Smooth muscle cell (in vitro differentiated cells): ENCODE measurements at regions not wholly inside any gene's neighbourhood (a gene's known extent, or its start where the extent isn't known, plus 50 kb on each side); places are given as distances from the start of the nearest gene placed in this dataset.

ENCODE experiments used
- DNase-seq: peaks from one replicate; lab custom pipeline; 2025; ENCODE audit not compliant: unreplicated experiment; lab: John Stamatoyannopoulos, UW
- H2AFZ ChIP-seq: fragments of 200-600 bp; sonication (generic); 2 replicates; pipeline ENCODE4 v1.6.0; 2016; ENCODE audit warnings: antibody characterized with exemption, low read depth, mild to moderate bottlenecking
- H3F3A ChIP-seq: fragments of 200-600 bp; sonication (generic); 2 replicates; pipeline ENCODE4 v1.6.0; 2017; ENCODE audit warnings: antibody characterized with exemption, low read depth
- H3K27ac ChIP-seq: fragments of 200-600 bp; sonication (generic); 2 replicates; pipeline ENCODE4 v1.5.1; 2016; ENCODE audit warnings: low read depth, mild to moderate bottlenecking
- H3K27me3 ChIP-seq: fragments of 200-600 bp; sonication (generic); 2 replicates; pipeline ENCODE4 v1.6.1; 2016; ENCODE audit warnings: low read depth, mild to moderate bottlenecking
- H3K36me3 ChIP-seq: fragments of 200-600 bp; sonication (generic); 2 replicates; pipeline ENCODE4 v1.5.1; 2016; ENCODE audit warnings: low read depth
- H3K4me1 ChIP-seq: fragments of 200-600 bp; sonication (generic); 2 replicates; pipeline ENCODE4 v1.5.1; 2016; ENCODE audit warnings: low read depth
- H3K4me2 ChIP-seq: fragments of 200-600 bp; sonication (generic); 2 replicates; pipeline ENCODE4 v1.6.0; 2016; ENCODE audit warnings: mild to moderate bottlenecking
- H3K4me3 ChIP-seq: fragments of 200-600 bp; sonication (generic); 2 replicates; pipeline ENCODE4 v1.5.1; 2016; ENCODE audit warnings: mild to moderate bottlenecking
- H3K79me2 ChIP-seq: fragments of 200-600 bp; sonication (generic); 2 replicates; pipeline ENCODE4 v1.6.0; 2016; ENCODE audit warnings: low read depth, mild to moderate bottlenecking
- H3K9ac ChIP-seq: fragments of 200-600 bp; sonication (generic); 2 replicates; pipeline ENCODE4 v1.6.0; 2016; ENCODE audit warnings: low read depth
- H3K9me3 ChIP-seq: fragments of 200-600 bp; sonication (generic); replicated peaks from 2 replicates; pipeline ENCODE4 v1.5.1; 2016; ENCODE audit warnings: low read depth
- H4K20me1 ChIP-seq: fragments of 200-600 bp; sonication (generic); 2 replicates; pipeline ENCODE4 v1.6.0; 2016; ENCODE audit warnings: low read depth
- WGBS: methylation state at CpG from one replicate; pipeline ENCODE4 v1.1.7; 2016; ENCODE audit warnings: low lambda C conversion rate; 5-methylcytosine and 5-hydroxymethylcytosine counted together
- TF ChIP-seq, protein P1 (sequence below): fragments of 200-600 bp; sonication (generic); IDR thresholded peaks from 2 replicates; pipeline ENCODE4 v1.5.1; 2017; ENCODE audit warnings: borderline replicate concordance, mild to moderate bottlenecking, antibody characterized with exemption; ENCODE audit not compliant: insufficient read depth, poor library complexity, severe bottlenecking

- H3K4me1 ChIP-seq, result no peaks in the 10 kb centered on the region
- no peak for DNase-seq
- no peak overlapping the region for H3K27ac ChIP-seq
- no peaks in the 10 kb centered on the region for H3K36me3 ChIP-seq
- H3K79me2 ChIP-seq, result no peaks in the 10 kb centered on the region
- no peaks in the 10 kb centered on the region for H4K20me1 ChIP-seq
- H3K4me3 ChIP-seq, result no peak overlapping the region
- 53% methylated on average over 3 of the region's 3 CpGs for WGBS
- no peak overlapping the region for H3K4me2 ChIP-seq
- TF ChIP-seq, protein P1, sequence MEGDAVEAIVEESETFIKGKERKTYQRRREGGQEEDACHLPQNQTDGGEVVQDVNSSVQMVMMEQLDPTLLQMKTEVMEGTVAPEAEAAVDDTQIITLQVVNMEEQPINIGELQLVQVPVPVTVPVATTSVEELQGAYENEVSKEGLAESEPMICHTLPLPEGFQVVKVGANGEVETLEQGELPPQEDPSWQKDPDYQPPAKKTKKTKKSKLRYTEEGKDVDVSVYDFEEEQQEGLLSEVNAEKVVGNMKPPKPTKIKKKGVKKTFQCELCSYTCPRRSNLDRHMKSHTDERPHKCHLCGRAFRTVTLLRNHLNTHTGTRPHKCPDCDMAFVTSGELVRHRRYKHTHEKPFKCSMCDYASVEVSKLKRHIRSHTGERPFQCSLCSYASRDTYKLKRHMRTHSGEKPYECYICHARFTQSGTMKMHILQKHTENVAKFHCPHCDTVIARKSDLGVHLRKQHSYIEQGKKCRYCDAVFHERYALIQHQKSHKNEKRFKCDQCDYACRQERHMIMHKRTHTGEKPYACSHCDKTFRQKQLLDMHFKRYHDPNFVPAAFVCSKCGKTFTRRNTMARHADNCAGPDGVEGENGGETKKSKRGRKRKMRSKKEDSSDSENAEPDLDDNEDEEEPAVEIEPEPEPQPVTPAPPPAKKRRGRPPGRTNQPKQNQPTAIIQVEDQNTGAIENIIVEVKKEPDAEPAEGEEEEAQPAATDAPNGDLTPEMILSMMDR, result no peak
- H2AFZ ChIP-seq, result peak overlapping the region; percentile 22
- H3K9ac ChIP-seq, result no peak overlapping the region
- no peaks in the 10 kb centered on the region for H3F3A ChIP-seq
- no peaks in the 10 kb centered on the region for H3K9me3 ChIP-seq
- no peaks in the 10 kb centered on the region for H3K27me3 ChIP-seq
Observed at GRCh38 chr11:23687991-23688390, 808.9 kb upstream of the LUZP2 start.

- no peaks in the 10 kb centered on the region for H3K79me2 ChIP-seq
- H3K9me3 ChIP-seq, result no peaks in the 10 kb centered on the region
- H4K20me1 ChIP-seq, result no peaks in the 10 kb centered on the region
- peak overlapping the region; percentile 28 for H2AFZ ChIP-seq
- no peaks in the 10 kb centered on the region for H3F3A ChIP-seq
- no peak overlapping the region for H3K9ac ChIP-seq
- H3K36me3 ChIP-seq, result no peaks in the 10 kb centered on the region
- peak overlapping the region; percentile 16 for H3K4me2 ChIP-seq
- no peaks in the 10 kb centered on the region for H3K4me1 ChIP-seq
- no peak for DNase-seq
- TF ChIP-seq, protein P1, result no peak
- H3K4me3 ChIP-seq, result no peak overlapping the region
- H3K27ac ChIP-seq, result no peak overlapping the region
- H3K27me3 ChIP-seq, result no peaks in the 10 kb centered on the region
- 95% methylated on average over 4 of the region's 4 CpGs for WGBS
Observed at GRCh38 chr11:23688411-23688810, 808.4 kb upstream of the LUZP2 start.

- H3K79me2 ChIP-seq, result no peaks in the 10 kb centered on the region
- no peaks in the 10 kb centered on the region for H3F3A ChIP-seq
- H3K36me3 ChIP-seq, result no peaks in the 10 kb centered on the region
- no peak overlapping the region for H3K27ac ChIP-seq
- H3K9me3 ChIP-seq, result no peaks in the 10 kb centered on the region
- no peak for DNase-seq
- H3K9ac ChIP-seq, result no peak overlapping the region
- H3K4me3 ChIP-seq, result no peak overlapping the region
- peak overlapping the region; percentile 28 for H2AFZ ChIP-seq
- H3K4me1 ChIP-seq, result no peaks in the 10 kb centered on the region
- TF ChIP-seq, protein P1, result no peak
- no peaks in the 10 kb centered on the region for H4K20me1 ChIP-seq
- H3K27me3 ChIP-seq, result no peaks in the 10 kb centered on the region
- peak overlapping the region; percentile 16 for H3K4me2 ChIP-seq
- 53% methylated on average over 4 of the region's 4 CpGs for whole genome bisulfite sequencing
Observed at GRCh38 chr11:23688835-23689234, 808.0 kb upstream of the LUZP2 start.

DNA sequence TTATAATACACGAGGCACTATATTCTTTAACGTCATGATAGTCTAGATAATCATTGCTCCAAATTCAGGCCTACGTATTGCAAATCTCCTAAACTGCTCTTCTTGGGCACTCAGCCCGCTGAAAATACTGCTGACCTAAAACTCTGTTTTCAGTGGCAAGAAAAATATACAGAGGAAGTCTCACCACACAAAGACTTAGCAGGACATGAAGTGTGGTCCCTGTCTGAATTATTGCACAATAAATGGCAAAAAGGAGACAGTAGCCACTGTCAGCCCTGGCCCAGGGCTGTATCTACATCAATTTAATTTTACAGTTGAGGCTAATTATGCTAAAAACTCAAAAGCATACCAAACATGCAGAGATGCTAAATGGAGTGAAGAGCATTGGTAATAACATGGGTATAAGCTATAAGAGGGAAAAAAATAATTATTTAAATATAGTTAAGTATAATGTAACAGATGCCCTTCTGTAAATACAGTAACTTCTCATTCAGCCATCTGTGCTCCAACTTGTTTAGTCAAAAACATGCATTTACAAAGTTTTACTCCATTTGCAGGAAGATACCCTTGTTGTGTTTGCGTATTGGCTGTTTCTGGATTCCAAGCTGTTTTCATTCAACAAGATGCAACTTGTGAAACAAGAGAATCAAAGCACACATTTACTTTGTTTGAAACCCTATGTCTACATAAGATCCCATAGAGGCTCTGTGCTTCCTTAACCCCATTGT, 800.0 kb upstream of the LUZP2 start:
- Histone ChIP-seq H2AFZ (no peak overlapping the region), H3F3A (no peaks in the 10 kb centered on the region), H3K79me2 (no peaks in the 10 kb centered on the region), H4K20me1 (no peaks in the 10 kb centered on the region), H3K9me3 (no peaks in the 10 kb centered on the region), H3K4me3 (no peak overlapping the region), H3K4me1 (no peaks in the 10 kb centered on the region), H3K9ac (no peak overlapping the region), H3K36me3 (no peaks in the 10 kb centered on the region), H3K4me2 (no peak overlapping the region), H3K27ac (no peak overlapping the region), H3K27me3 (no peaks in the 10 kb centered on the region)
- WGBS, result 88% methylated on average over 5 of the region's 5 CpGs
- DNase-seq, result no peak
- TF ChIP-seq, protein P1, result no peak
